DND-41 (cell line): ENCODE measurements at regions not wholly inside any gene's neighbourhood (a gene's known extent, or its start where the extent isn't known, plus 50 kb on each side); places are given as distances from the start of the nearest gene placed in this dataset.

Experiments used
- EZH2 ChIP-seq: IDR thresholded peaks from 3 replicates; pipeline ENCODE4 v1.6.1; 2012; ENCODE audit warnings: borderline replicate concordance, low read depth, mild to moderate bottlenecking, moderate library complexity, low read length, inconsistent platforms; ENCODE audit not compliant: severe bottlenecking
- TF ChIP-seq, protein P1 (sequence below): IDR thresholded peaks from 2 replicates; pipeline ENCODE4 v1.5.1; 2012; ENCODE audit warnings: borderline replicate concordance, low read length, moderate library complexity, mild to moderate bottlenecking; ENCODE audit not compliant: poor library complexity, severe bottlenecking; ENCODE audit errors: extremely low read depth

DNA sequence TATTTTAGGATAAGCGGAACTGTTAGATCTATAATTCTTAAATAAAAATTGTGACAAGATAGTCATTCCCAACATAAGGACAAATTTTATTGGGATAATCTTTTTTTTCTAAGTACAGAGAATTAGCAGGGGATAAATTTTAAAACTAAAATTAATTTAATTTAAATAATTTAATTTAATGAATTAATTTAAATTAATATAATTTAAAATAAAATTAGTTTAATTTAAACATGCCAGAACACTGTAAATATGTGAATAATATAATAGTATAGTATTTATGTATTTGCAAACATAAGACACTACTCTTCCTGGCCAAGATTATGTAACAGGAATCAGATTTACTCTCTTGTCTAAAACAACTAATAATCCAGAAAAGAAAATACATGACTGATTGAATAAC is 1055.9 kb downstream of the PDHA2 start:
- TF ChIP-seq, protein P1, sequence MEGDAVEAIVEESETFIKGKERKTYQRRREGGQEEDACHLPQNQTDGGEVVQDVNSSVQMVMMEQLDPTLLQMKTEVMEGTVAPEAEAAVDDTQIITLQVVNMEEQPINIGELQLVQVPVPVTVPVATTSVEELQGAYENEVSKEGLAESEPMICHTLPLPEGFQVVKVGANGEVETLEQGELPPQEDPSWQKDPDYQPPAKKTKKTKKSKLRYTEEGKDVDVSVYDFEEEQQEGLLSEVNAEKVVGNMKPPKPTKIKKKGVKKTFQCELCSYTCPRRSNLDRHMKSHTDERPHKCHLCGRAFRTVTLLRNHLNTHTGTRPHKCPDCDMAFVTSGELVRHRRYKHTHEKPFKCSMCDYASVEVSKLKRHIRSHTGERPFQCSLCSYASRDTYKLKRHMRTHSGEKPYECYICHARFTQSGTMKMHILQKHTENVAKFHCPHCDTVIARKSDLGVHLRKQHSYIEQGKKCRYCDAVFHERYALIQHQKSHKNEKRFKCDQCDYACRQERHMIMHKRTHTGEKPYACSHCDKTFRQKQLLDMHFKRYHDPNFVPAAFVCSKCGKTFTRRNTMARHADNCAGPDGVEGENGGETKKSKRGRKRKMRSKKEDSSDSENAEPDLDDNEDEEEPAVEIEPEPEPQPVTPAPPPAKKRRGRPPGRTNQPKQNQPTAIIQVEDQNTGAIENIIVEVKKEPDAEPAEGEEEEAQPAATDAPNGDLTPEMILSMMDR, result no peak
- no peak for TF ChIP-seq EZH2
